HG02623 (cell line): ENCODE measurements at regions not wholly inside any gene's neighbourhood (a gene's known extent, or its start where the extent isn't known, plus 50 kb on each side); places are given as distances from the start of the nearest gene placed in this dataset.
A peak's percentile ranks its signal among the peaks of the same experiment; 100 is the strongest.

Experiments
- ATAC-seq: cut with Tn5 transposase; IDR thresholded peaks from one replicate; pipeline ENCODE4 v1.9.1; 2021; ENCODE audit warnings: moderate library complexity; ENCODE audit not compliant: unreplicated experiment

DNA sequence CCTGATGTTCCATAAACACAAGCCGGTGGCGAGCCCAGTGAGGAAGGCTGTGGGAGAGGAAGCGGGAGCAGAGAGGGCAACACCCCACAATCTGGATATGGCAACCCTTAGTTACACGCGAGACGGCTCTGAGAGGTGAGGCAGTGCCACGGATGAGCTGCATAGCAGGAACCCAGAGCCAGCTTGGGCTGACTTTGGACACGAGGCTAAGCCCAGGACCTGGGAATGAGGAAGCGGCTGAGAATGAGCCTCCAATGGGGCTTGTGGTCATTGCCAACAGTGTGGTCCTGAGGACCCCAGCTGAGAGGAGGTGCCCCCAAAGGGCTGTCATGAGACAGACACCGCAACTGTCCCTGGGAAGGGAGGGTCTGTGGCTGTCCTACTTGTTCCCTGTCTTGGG is 160.0 kb upstream of the SMIM23 start:
- ATAC-seq: no peak

DNA sequence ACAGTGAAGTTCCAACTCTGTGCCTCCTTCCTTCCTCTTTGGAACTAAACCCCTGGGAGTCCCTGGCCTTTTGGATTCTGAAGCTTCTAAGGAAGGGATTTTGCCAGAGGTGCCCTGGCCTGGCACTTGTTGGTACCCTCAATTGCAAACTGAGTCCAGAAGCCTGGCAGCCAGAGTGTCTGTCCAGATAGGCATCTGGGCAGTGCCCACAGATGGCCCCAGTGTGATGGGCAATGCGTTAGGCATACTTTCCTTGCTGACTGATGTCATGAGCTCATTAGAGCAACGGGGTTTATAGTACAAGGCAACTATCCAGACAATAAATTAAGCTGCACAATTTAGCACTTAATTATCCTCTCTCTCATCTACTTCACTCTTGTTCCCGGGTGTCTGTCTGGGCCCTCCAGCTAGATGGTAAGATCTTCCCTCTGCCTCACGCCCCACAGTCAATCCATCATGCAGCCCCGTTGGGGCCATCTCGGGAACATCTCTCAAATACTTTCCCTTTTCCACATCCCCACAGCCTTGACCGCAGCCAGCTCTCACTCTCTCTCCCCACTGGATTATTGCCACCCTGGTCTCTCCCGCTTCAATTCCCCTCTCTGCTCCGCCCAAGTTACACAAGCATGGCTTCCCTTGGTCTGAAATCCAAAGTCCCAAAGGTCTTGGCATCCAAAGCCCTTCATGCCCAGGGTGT is 157.5 kb upstream of the SMIM23 start:
- no peak for ATAC-seq

DNA sequence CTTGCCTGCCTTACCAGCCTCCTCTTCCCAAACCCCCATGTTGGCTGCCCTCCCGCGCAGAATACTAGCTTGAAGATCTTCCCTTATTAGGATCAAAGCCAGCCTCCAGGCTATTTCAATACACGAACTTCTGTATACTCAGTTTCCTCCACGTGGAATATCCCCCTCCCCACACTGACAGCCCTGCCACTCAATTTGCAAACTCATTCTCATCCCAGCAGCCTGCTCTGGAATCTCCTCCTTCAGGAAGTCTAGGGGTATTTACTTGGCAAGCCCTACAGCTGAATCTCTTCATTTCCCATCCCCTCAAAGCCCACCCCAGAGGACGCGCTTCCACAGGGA is 157.0 kb upstream of the SMIM23 start:
- ATAC-seq: no peak

DNA sequence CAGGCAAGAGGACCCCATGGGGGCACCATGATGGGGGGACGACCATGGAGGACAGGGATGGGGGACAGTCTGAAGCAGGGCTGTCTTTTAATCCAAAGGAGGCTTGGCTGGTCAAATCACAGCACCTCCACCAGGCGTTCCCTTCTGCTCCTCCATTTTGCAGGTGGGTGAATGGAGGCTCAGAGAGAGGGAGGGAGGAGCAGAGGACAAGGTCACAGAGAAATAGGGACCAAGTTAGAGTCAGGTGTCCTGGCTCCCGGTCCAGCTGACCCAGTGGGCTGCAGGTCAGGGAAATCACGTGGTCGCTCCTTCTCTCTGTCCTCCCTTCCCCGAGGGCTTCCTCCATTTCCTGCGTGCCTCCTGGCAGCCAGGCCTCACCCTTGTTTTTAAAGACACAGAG is 156.4 kb upstream of the SMIM23 start:
- ATAC-seq: no peak

DNA sequence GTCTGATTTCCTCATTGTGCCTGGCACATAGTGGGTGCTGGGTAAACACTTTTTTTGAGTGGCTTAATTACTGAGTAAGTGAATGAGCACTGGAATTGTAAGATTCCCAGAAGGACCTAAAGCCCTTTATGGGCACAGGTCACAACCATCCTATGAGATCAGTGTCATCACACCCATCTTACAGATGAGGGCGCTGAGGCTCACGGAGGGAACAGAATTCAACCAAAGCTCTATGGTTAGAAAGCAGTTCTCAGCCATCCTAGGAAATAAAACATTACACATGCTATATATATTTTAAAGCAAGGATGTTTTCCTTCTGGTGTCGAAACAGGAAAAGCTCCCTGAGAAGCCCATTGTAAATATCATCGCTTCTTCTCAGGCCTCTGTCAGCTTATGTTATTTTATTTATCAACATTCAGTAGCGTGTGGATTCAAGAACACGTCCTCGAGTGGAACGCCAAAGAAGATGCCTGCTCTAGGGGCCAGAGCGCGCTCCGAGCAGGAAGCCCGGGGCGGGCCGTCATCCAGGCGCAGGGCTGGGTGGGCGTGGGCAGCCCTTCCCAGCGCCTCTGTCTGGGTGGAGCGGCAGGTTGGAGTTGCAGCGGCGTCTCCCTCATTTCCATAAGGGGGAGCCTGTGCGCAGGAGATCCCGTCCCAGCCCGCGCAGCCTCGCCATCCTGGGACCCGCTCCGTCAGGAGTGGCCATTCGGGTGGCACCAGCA is 155.8 kb upstream of the SMIM23 start:
- no peak for ATAC-seq

DNA sequence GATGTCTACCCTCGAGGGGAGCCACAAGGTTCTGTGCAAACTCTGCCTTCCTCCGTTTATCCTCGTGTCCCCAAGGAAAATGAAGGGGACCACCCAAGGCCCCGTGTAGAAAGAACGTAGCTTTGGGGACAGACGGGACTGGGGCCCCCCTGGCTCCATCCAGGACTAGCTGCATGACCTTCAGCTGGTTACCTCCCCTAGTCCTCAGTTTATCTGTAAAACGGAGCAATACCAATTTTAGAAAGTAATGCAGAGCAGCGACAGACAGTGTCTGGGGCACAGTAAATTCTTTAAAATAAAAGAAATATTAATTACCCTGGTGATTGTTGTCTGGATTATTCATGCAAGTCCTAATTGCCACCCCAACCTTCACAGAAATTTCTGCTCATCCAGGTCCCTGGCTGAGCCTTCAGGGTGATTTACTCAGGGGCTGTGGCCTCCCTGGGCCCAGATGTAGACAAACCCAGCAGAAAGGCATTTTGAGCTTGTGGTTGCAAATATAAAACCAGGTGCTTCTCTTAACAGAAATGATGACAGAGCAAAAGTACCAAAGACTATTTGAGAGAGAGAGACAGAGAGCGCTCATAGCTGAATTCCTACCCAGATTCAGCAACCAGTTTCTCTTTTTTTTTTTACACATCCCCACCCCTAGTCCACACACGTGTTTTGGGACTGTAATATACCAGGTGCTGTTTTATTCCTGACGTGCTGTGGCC is 155.1 kb upstream of the SMIM23 start:
- ATAC-seq: no peak

DNA sequence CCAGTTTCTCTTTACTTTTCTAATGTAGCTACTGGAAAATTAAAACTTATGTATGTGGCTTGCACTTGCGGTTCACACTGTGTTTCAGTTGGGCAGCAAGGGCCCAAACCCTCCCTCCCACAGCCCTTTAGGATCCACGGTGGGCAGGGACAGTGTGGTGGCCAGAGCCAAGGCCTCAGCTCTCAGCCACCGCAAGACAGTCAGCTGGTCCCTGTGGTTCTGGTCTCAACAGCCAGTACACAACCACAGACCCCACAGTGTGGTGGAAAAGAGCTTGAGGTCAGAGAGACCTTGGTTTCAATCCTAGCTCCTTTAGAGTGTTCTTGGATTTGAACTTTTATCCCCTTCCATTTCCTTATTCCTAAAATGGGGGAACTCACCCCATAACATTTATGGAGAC is 153.0 kb upstream of the SMIM23 start:
- no peak for ATAC-seq

DNA sequence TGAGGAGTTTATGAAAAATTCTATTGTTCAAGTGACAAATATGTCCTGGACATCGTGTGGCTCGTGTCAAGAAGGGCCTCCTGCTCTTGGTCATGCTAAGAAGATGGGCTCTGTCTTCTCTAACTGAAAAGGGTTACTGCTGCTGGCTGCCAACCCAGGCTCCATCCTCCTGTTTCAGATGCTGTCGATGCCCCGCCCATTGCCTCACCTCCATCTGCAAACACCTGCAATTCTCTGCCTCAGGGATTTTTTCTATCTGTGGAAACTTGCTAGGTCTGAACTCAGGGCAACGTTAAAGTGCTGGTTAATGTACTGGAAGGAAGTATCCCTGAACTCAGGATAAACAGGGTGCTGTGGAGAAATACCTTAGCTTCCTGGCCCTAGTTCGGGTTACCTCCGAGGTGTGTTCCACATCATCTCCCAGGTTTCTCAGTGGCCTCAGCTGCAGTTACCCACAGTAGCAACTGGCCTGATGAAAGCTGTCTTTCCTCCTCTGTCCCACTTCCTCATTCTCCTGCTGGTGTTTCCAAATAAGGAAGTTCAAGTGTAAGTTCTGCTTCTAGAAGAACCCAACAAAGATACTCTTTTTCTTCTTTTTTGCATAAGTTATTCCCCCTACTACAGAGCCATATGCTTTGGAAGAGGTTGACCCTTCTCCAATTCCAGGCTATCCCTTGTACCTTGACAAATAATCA is 151.7 kb upstream of the SMIM23 start:
- ATAC-seq: peak; percentile 74

DNA sequence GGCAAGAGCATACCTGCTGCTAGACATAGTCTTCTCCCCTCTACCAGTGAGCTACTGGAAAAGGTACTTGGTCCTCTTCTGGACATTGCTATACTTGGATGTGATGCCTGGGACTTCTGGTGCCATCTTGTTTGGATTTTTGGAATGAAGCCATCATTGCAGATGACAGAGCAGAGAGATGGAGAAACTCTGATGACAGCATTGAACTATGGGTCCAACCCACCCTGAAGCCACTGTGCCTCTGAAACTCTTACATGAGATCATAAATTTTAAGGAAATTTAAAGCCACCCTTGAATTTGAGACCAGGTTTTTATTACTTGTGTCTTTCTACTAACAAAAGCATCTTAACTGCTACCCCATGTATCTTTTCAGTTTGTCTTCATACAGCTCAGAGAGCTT is 151.1 kb upstream of the SMIM23 start:
- ATAC-seq: no peak

DNA sequence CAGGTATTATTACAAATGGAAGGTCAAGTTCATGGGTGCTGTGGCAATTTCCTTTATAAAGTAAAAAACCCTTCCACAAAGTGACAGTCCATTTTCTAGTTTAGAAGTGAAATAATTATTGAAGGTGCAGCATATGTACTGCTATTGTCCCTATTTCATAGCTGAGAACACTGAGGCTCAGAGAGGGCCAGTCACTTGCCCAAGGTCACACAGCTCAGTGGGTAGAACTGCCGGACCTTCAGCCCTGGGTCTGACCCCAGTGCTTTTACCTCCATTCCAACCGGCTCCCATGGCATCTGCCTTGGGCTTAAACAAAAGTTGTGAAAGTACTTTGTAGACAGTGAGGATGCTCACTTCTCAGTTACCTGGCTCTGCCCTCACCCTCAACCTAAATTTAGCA is 150.6 kb upstream of the SMIM23 start:
- ATAC-seq: no peak

DNA sequence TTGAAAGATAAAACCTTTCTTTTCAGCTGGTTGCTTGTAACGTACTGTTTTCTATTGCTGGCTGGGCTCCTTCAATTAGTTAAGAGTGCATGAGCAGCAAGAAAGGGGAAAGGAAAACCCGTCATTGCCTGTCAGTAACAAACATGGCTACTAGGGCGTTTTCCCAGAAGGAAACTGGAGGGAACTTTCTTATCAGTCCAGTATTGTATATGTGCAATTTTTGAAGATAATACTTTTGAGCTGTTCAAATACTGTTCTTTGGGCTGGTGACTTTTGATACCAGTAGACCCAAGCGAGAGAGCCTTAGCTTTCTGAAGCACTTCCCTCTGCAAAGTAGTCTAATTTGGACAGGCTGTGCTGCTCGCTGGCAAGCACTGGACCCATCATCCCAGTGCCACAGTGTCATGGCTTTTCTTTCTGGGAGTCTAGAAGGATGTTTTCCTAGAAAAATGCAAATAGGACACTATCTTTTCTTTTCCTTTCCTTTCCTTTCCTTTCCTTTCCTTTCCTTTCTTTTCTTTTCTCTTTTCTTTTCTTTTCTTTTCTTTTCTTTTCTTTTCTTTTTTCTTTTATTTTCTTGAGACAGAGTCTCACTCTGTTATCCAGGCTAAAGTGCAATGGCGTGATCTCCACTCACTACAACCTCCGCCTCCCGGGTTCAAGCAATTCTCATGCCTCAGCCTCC is 149.9 kb upstream of the SMIM23 start:
- ATAC-seq: no peak

DNA sequence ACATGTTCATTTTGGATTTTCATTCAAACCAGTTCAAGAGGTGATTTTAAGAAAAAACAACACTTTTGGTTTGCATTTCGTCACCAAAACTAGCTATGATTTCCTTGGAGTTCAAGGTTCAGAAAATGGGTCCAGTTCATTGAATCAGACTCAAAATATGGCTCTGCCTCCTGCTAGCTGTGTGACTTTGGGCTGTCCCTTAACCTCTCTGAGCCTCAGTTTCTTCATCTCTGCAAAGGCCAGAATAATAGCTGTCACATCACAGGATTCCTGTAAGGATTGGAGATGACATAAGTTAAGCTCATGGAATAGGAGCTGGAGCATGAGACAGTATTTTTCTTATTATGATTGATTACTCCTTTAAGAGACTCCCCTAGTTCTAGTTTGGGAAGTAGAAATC is 147.8 kb upstream of the SMIM23 start:
- ATAC-seq: no peak

DNA sequence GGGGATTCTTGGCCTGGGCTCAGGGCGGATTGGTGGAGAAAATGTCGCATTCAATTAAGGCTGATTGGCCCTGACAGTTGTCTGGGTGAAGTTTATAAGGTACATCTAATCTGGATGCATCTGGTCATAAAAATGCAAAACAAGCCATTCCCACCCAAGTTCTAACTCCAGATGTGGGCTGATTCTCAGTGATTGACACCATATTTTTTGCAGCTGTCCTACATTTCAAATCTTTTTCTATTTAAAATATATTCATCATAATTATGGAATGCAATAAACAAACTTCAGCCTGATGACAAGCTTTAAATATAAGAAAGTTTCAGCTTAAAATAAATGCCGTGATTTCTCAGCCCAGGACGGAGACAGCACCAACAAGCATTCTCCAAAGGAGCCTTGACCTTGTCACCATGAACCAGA is 146.4 kb upstream of the SMIM23 start:
- no peak for ATAC-seq

DNA sequence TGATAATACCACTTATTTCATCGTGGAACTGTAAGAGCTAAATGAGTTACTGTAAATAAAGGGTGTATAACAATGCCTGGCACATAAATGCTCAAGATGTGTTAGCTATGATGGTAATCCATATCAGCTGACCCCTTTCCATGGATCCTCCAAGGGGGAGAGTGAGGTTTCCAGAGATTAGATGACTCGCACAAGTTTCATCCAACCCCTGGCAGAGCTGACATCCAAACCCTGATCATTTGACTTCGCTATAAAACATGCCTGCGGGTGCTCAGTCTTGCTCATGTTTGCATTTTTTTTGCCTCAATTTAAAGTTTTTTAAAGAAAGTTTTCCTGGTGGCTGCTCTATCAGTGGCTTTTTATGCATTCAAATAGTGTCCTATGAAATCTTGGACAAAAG is 145.7 kb upstream of the SMIM23 start:
- no peak for ATAC-seq

DNA sequence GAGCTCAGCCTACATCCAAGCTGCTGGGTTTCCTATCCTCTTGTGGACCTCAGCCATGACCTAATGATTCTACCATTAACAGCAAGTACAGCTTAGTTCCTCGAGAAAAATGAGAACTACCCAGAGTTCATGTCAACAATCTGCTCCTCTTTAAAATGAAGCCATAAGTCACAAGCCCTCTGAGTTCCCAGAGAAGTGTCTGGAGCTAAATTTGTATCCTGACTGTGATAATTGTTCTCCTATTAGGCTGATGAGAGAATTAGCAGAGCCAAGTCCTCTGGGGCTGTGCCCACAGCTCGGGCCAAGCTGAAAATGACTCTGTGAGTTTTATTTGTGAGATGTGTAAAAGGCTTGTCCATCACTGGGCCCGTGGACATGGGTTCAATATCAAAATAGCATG is 145.1 kb upstream of the SMIM23 start:
- ATAC-seq: no peak

DNA sequence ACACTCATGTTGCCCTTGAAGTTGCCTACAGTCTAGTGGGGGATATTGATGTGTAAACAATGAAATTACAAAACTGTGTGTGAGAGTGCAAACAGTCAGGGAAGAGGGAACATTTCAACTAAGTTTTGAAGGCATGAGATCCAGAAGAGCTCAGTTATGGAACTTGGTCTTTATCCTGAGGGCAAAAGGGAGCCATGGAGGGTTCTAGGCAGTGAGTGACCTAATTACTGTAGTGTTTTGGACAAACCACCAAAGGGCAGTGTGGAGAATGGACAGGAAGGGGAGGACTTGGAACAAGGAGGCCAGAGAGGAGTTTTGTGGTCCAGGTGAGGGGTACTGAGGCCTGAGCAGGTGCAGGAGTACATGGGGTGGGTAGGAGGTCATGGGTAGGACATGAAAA is 143.7 kb upstream of the SMIM23 start:
- no peak for ATAC-seq

DNA sequence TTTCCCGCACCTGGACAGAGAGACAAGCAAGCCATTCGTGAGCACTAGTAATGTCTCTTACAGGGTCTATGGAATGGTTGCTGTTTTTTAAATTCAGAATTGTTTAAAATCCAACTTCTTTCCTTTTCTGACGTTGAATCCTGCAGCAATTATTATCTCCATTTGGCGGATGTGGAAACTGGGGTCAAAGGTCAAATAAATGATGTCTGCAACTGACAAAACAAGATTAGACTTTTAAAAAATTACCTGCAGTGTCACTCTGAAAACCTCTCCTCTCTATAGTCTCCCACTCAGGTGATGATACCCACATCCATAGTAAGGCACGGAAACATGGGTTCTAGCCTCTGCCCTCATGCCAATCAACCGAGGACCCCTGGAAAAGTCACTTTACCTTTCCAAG is 142.7 kb upstream of the SMIM23 start:
- ATAC-seq: no peak

DNA sequence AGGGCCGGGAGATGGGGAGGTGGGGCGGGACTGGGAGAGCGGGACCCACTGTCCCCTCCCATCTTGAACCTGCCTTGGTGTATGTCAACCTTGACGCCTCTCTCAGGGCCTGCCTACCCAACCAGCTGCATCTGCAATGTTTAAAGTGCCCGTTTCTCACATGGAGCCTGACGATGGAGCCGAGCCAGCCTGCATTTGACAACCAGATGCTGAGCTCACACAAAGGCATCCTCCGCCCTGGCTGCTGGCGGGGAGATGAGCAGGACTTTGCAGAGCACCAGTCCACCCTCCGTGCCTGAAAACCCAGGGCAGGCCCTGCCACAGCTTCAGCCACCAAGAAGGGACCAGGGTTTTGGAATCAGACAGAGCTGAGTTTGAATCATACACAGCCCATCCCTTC is 141.1 kb upstream of the SMIM23 start:
- no peak for ATAC-seq

DNA sequence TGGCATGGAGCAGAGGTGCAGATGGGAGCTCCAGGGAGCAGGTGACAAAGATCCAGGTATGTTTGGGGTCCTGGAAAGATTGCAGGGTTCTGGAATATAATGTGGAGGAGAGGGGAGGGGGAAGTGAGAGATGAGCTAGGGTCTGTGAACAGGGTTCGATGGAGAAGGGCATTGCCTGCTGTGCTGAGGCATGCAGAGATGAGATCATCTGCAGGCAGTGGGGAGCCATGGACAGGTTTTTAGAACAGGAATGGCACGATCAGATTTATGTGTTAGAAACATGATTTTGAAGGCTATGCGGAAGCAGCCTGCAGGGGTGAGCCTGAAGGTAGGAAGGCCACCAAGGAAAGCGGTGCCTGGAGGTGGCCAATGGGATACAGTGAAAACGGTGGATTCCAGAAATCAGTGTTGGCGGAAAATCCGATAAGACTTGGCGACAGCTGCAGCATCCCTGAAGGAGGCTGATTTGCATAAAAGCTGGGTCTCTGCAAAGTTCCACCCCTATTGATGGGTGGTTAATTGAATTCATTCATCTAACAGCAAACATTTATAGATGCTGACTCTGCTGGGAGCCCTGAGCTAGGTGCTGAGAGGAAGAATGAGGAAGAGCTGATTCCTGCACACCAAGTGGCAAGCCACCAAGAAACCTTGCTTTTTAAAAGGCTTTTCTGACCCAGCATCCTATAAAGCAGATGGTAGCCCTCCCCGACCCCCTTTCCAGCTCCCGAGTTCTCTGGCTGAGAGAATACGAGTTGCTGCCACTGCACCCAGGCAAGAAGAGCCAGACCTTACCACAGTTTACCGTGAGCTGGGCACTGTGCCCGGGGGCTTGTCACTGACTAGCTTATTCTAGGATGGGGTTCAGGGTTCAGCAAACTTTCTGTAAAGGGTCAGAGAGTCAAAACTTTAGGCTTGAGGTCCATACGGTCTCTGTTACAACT is 139.2 kb upstream of the SMIM23 start:
- ATAC-seq: no peak
